Fibroblast of lung (primary cell): ENCODE measurements at regions not wholly inside any gene's neighbourhood (a gene's known extent, or its start where the extent isn't known, plus 50 kb on each side); places are given as distances from the start of the nearest gene placed in this dataset.
"Not testable (repeated sequence)": the region's sequence is repeated elsewhere in the genome, so short reads cannot be mapped to it uniquely, and the experiment has no call there.

Source experiments
- CTCF ChIP-seq, 2 donors: IDR thresholded peaks in 1 of 2; conservative IDR thresholded peaks in 1 of 2; 1 replicate in 1 of 2; 2 replicates in 1 of 2; pipeline ENCODE4 v1.5.1; 2011 to 2012; ENCODE audit warnings: low read length in 2 of 2, control low read depth in 1 of 2, inconsistent platforms in 1 of 2, low read depth in 1 of 2, mild to moderate bottlenecking in 1 of 2
- EZH2 ChIP-seq: IDR thresholded peaks from 2 replicates; pipeline ENCODE4 v1.5.1; 2012; ENCODE audit warnings: low read length, control low read depth, mild to moderate bottlenecking; ENCODE audit errors: missing control alignments

DNA sequence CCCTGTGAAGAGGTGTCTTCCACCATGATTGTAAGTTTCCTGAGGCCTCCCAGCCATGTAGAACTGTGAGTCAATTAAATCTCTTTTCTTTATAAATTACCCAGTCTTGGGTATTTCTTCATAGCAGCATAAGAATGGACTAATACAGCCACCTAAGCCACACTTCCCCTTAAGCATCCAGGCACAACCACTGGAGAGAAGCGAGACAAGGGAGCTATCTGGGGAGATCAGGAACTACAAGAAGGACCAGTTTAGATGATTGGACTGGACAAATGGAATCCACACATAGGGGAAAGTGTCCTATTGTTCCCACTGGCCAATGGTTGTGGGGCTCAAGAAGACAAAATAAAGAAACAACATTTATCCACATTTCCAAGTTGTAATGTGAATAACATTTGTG is 112.1 kb downstream of the LHX2 start:
- not testable (repeated sequence) for TF ChIP-seq CTCF (conservative IDR thresholded peaks at IDR 0.05 in 1 of 2, IDR thresholded peaks at IDR 0.05 in 1 of 2; ENCODE audit: low read depth in 1 of 2, low read length in 2 of 2); EZH2
